GM12874 (cell line): ENCODE measurements at regions not wholly inside any gene's neighbourhood (a gene's known extent, or its start where the extent isn't known, plus 50 kb on each side); places are given as distances from the start of the nearest gene placed in this dataset.

Experiments
- TF ChIP-seq, protein P1 (sequence below): IDR thresholded peaks from 2 replicates; pipeline ENCODE4 v1.5.1; 2011; ENCODE audit warnings: low read depth, mild to moderate bottlenecking, control low read depth, low read length, moderate library complexity; ENCODE audit not compliant: insufficient read depth

DNA sequence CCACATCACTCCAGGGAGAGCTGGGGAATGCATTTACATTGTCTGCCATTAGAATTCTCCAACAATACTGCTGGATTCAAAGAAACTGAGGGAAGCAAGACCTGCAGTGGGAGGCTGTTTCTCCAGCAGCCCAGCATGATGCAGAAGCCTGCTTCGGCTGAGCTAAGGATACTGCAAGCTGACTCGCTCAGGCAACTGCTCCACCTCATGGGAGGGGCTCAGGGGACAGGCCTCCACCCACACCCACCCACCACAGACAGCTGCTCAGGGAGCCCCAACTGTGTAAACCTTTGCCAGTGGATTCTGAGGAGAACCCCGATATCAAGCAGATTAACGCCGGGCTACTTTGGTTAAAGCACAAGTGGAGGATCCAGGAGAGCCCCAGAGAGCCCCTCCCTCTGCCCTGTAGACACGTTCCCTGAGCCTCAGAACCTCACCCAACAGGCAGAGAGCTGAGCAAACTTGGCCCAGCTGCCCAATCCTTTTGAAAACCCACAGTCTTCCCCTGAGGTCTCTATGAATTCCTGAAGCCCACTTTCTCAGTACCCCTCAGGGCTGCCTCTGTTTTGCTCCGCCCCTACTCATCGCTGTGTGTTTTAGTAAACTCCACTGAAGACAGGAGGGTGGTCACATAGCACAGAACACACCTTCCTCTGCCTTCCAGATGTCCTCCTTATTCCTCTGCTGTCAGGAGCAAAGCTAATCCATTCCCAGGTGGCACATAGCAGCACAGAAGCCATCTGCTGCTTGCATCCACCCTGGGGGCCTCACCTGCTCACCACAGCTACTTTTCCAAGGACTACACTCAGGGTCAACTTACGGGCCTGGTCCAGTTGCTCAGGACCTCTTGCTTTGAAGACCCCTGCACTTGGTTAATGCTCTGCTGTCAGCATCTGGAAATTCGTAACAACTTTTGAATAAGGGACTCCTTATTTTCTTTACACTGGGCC, 269.0 kb downstream of the ABHD5 start:
- TF ChIP-seq, protein P1, sequence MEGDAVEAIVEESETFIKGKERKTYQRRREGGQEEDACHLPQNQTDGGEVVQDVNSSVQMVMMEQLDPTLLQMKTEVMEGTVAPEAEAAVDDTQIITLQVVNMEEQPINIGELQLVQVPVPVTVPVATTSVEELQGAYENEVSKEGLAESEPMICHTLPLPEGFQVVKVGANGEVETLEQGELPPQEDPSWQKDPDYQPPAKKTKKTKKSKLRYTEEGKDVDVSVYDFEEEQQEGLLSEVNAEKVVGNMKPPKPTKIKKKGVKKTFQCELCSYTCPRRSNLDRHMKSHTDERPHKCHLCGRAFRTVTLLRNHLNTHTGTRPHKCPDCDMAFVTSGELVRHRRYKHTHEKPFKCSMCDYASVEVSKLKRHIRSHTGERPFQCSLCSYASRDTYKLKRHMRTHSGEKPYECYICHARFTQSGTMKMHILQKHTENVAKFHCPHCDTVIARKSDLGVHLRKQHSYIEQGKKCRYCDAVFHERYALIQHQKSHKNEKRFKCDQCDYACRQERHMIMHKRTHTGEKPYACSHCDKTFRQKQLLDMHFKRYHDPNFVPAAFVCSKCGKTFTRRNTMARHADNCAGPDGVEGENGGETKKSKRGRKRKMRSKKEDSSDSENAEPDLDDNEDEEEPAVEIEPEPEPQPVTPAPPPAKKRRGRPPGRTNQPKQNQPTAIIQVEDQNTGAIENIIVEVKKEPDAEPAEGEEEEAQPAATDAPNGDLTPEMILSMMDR = no peak

DNA sequence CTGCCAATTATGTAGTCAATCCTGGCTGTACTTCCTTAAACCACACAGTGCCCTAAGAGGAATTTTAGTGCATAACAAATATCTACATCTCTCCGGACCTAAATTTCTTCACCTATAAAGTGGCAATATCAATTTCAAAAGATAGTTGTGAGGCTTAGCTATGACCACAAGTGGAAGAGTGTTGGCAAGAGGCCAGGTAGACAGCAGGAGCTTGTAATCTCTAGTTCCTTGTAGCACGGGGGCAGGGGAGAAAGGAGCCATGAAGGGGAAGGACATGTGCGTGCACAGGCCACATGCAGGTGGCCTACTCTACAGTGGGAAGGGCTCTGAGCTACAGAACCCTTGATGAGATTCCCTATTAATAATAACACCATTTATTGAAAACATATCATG, 269.7 kb downstream of the ABHD5 start:
- TF ChIP-seq, protein P1 = no peak

DNA sequence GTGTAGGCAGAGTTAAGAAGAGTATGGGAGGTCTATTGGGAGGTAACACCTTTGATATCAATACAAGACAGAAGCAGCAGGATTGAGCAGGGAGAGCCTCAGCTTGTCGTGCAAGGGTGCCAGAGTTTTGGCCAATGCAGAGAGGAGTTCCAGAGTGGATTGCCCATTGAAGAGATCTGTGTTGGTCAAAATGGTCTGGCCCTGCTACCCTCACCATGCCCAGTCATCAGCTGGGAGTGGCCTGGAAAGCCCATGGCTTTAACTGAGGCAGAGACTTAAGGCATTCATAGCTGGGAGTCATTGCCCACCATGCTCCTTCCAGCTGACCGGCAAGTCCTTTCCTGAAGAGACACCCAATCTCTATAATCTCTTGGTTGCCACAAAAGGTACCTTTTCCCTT, 271.3 kb downstream of the ABHD5 start:
- TF ChIP-seq, protein P1 = no peak

DNA sequence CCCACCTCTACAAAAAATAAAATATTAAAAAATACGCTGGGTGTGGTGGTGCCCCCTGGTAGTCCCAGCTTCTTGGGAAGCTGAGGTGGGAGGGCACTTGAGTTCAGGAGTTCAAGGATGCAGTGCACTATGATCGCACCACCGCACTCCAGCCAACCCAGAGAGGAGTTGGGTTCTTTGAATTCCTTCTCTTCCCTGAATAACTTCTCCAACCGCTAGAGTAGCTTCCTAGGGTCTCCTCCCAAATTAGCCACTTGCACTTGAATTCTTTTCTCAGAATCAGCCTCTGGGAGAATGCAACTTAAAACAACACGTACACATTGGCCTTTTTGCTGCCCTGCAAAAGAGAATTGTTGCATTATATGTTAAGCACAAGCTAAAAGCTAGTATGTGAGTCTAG, 272.5 kb downstream of the ABHD5 start:
- TF ChIP-seq, protein P1 = no peak

DNA sequence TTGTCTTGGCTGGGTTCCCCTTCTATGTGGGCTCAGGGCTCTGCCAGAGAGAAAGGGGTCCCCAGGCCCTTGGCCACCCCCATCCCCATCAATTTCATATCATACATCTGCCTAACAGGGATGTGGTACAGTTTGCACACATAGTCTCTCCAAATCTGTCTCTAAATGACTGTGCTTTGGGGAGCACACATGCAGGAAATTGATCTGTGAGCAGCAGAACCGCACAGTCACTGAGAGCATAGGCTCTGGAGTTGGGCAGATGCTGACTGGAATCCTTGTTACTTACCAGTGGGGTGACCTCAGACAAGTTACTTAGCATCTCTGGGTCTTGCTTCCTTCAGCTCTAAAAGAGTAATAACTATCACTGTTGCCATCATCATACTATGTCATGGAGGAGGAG, 273.9 kb downstream of the ABHD5 start:
- TF ChIP-seq, protein P1 = no peak

DNA sequence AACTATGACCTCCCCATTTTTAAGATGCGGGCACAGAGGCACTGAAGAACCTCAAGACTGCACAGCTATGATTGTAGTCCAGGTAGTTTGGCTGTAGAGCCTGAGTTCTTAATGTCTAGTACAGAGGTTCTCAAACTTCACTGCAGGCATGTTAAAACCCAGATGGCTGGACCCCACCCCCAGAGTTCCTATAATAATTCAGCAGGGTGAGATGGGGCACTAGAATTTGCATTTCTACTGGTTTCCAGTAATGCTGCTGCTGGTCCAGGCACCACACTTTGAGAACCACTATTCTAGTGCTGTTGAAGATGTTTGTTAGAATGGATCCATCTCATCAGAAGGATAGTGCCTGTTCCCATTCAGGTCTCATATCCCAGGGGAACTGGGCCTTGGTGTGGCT, 274.9 kb downstream of the ABHD5 start:
- TF ChIP-seq, protein P1 = no peak

DNA sequence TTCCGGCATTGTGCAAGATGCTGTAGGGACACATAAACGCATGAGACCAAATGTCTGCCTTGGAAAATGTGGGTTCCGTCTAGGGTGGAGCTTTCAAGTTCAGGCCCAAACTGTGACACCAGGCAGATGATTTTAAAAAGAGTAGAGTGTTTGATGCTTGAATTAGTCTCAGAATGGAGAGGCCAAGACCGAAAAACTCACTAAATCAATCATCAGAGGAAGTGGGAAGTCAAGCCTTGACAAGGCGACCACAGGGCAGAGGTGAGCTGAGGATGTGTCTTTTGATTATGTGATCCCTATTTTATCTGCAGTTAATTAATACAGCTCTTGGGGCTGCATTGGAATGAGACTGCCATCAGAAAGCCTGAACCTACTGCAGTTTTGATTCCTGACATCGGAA, 275.4 kb downstream of the ABHD5 start:
- TF ChIP-seq, protein P1 = no peak
